ENCODE measurements at regions not wholly inside any gene's neighbourhood (a gene's known extent, or its start where the extent isn't known, plus 50 kb on each side); places are given as distances from the start of the nearest gene placed in this dataset.
"Not testable (repeated sequence)": the region's sequence is repeated elsewhere in the genome, so short reads cannot be mapped to it uniquely, and the experiment has no call there.

- not testable (repeated sequence) for DNase-seq
Measured at GRCh38 chr1:121582898-121583297, 398.1 kb downstream of the SRGAP2C start.

GRCh38 chr1:121586369-121587229 is 401.8 kb downstream of the SRGAP2C start:
- DNase-seq, result no peak

GRCh38 chr1:121587230-121587569 is 402.4 kb downstream of the SRGAP2C start:
- DNase-seq, result no peak

GRCh38 chr1:121587777-121588176 is 403.0 kb downstream of the SRGAP2C start:
- DNase-seq, result no peak

- DNase-seq, result no peak
Measured at GRCh38 chr1:121594096-121594495, 409.3 kb downstream of the SRGAP2C start.

- DNase-seq, result no peak
Measured at GRCh38 chr1:121595089-121595488, 410.3 kb downstream of the SRGAP2C start.

GRCh38 chr1:121604843-121605444 is 420.2 kb downstream of the SRGAP2C start:
- not testable (repeated sequence) for DNase-seq

GRCh38 chr1:121607499-121607898 is 422.7 kb downstream of the SRGAP2C start:
- not testable (repeated sequence) for DNase-seq
